Suprapubic skin (tissue), 4 donors: ENCODE measurements at regions not wholly inside any gene's neighbourhood (a gene's known extent, or its start where the extent isn't known, plus 50 kb on each side); places are given as distances from the start of the nearest gene placed in this dataset.

Experiments
- CTCF ChIP-seq, 2 donors: fragments of 200-600 bp in 1 of 2; fragments of 450-650 bp in 1 of 2; sonication (generic) in 1 of 2; IDR thresholded peaks; one replicate each; pipeline ENCODE4 v1.5.1; 2016 to 2019; ENCODE audit warnings: antibody characterized with exemption in 2 of 2, mild to moderate bottlenecking in 1 of 2, moderate library complexity in 1 of 2
- EP300 ChIP-seq: sonication (generic); formaldehyde crosslinking; IDR thresholded peaks from one replicate; pipeline ENCODE4 v1.6.1; 2017; ENCODE audit warnings: antibody characterized with exemption
- POLR2A ChIP-seq, 2 donors: fragments of 450-650 bp; IDR thresholded peaks; one replicate each; pipeline ENCODE4 v1.6.1; 2017; ENCODE audit warnings: antibody characterized with exemption in 2 of 2, mild to moderate bottlenecking in 2 of 2, moderate library complexity in 2 of 2
- POLR2AphosphoS5 ChIP-seq, 3 donors: sonication (generic); formaldehyde crosslinking; IDR thresholded peaks; one replicate each; pipeline ENCODE4 v1.6.1; 2017; ENCODE audit warnings: antibody characterized with exemption in 3 of 3

DNA sequence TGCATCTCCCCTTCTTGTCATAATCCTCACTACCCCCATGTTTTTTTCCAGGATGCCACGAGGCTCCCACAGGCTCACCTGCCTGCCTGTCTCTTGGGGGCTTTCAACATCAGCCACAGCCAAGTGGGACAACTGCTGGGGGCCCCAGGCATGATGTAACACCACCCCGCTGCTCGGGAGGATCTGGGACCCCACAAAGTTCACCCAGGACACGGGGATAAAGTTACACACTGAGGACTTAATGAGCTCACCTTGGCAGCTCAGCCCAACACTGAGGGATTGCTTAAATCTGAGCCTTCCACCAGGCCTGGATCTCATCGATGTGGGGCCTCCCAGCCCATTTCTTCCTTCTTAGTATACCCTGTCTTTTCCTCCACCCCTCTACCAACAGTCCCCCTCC is 56.4 kb upstream of the NNAT start:
- TF ChIP-seq EP300: no peak
- TF ChIP-seq CTCF (IDR thresholded peaks at IDR 0.05): no peak
- no peak for TF ChIP-seq POLR2AphosphoS5 (IDR thresholded peaks at IDR 0.05)
- no peak for TF ChIP-seq POLR2A (IDR thresholded peaks at IDR 0.05)
